ENCODE measurements at regions not wholly inside any gene's neighbourhood (a gene's known extent, or its start where the extent isn't known, plus 50 kb on each side); places are given as distances from the start of the nearest gene placed in this dataset.

DNA sequence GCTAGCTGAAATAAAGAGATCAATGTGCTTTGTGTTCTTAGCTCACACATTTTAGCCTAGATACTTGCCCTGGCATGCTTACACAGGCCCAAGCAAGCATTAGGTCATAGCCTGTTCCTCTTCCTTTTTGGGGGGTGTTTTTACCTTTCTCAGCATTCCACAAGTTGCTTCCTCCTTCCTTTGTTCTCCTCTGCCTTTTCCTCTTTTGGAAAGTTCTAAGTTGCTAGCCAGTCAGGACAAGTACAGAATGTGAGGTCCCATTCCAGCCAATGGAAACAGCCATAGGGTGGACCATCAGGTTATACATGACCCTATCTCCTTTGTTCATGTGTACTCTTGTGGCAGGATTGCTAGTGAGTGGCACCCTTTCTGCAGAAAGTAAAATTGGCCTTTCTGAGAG lies 154.9 kb downstream of the RASSF9 start:
- ChIA-PET POLR2A (no interaction called here), CTCF (no interaction called here)
- DNase-seq (ENCODE audit: low read depth, low spot score): no peak
- Histone ChIP-seq H3K4me3 (ENCODE audit: low read depth, low read length) (no peak overlapping the region), H3K27ac (ENCODE audit: low read depth, low read length) (no peak overlapping the region), H3K9me3 (ENCODE audit: control insufficient read depth, insufficient read depth, low read length) (no peaks in the 10 kb centered on the region), H3K27me3 (ENCODE audit: control insufficient read depth, insufficient read depth, low read length) (no peaks in the 10 kb centered on the region)
- TF ChIP-seq, protein P1, sequence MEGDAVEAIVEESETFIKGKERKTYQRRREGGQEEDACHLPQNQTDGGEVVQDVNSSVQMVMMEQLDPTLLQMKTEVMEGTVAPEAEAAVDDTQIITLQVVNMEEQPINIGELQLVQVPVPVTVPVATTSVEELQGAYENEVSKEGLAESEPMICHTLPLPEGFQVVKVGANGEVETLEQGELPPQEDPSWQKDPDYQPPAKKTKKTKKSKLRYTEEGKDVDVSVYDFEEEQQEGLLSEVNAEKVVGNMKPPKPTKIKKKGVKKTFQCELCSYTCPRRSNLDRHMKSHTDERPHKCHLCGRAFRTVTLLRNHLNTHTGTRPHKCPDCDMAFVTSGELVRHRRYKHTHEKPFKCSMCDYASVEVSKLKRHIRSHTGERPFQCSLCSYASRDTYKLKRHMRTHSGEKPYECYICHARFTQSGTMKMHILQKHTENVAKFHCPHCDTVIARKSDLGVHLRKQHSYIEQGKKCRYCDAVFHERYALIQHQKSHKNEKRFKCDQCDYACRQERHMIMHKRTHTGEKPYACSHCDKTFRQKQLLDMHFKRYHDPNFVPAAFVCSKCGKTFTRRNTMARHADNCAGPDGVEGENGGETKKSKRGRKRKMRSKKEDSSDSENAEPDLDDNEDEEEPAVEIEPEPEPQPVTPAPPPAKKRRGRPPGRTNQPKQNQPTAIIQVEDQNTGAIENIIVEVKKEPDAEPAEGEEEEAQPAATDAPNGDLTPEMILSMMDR (IDR thresholded peaks at IDR 0.05; ENCODE audit: low read depth, low read length): no peak

DNA sequence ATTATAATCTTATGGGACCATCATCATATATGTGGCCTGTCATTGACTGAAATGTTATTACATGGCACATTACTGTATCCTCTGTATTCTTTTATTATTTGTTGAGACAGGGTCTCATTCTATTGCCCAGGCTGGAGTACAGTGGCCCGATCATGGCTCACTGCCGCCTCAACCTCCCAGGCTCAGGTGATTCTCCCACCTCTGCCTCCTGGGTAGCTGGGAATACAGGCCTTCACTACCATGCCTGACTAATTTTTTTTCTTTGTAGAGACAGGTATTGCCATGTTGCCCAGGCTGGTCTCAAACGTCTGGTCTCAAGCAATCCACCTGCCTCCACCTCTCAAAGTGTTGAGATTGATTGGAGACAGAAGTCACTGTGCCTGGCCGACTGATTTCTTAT lies 153.2 kb downstream of the RASSF9 start:
- CTCF ChIA-PET: interaction anchor here (0.7 kb wide), 1 partner anchor 40 kb away, joined by 3 read pairs; no protein-coding TSS in a partner anchor

DNA sequence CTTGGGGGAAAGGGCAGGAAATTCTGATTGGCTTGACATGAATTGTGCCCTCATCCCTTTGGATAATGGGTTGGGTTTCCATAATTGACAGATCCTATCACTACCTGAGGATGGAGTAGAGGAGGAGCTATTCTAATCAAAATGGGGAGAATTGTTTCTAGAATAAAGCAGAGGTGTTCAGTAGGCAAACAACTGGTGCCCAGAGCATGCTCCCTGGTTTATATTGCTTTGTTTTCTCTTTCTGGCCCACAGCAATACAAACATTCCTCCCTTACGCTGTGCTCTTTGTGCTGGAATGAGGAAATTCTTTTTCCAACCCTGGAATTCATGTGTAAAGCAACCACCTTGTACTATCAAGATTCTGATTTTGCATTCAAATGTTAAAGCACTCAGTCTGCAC lies 147.4 kb downstream of the RASSF9 start:
- no peaks in the 10 kb centered on the region for H3K9me3 ChIP-seq (ENCODE audit: control insufficient read depth, insufficient read depth, low read length)
- ChIA-PET CTCF (no interaction called here), POLR2A (no interaction called here)
- no peak for DNase-seq (ENCODE audit: low read depth, low spot score)
- no peak overlapping the region for H3K27ac ChIP-seq (ENCODE audit: low read depth, low read length)
- H3K27me3 ChIP-seq (ENCODE audit: control insufficient read depth, insufficient read depth, low read length): no peaks in the 10 kb centered on the region
- H3K4me3 ChIP-seq (ENCODE audit: low read depth, low read length): no peak overlapping the region
- TF ChIP-seq, protein P1 (IDR thresholded peaks at IDR 0.05; ENCODE audit: low read depth, low read length): no peak

More for the DNA sequence above, 153.2 kb downstream of the RASSF9 start:
- no peak for DNase-seq (ENCODE audit: low read depth, low spot score)
- POLR2A ChIA-PET: no interaction called here
- Histone ChIP-seq H3K27me3 (ENCODE audit: control insufficient read depth, insufficient read depth, low read length) (no peaks in the 10 kb centered on the region), H3K27ac (ENCODE audit: low read depth, low read length) (no peak overlapping the region), H3K4me3 (ENCODE audit: low read depth, low read length) (no peak overlapping the region), H3K9me3 (ENCODE audit: control insufficient read depth, insufficient read depth, low read length) (no peaks in the 10 kb centered on the region)
- TF ChIP-seq, protein P1 (IDR thresholded peaks at IDR 0.05; ENCODE audit: low read depth, low read length): no peak

DNA sequence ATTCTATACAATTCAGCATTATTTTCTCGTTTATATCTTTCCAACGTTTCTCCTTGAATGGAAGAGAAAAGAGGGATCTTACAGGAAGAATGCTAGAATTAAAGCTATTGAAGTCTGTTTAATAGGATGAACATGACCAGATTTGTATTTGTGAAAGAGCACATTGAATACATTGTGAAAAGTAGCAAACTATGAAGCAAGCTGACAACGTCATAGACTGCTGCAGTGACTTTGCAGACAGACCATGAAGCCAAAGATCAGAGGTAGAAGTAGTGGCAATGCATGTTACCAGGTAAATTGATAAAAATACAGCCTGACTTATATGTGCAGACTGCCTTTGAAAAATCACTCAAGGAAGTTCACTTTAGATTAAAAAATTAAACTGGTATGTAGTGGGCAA lies 146.1 kb downstream of the RASSF9 start:
- Histone ChIP-seq H3K27ac (ENCODE audit: low read depth, low read length) (no peak overlapping the region), H3K27me3 (ENCODE audit: control insufficient read depth, insufficient read depth, low read length) (no peaks in the 10 kb centered on the region), H3K4me3 (ENCODE audit: low read depth, low read length) (no peak overlapping the region), H3K9me3 (ENCODE audit: control insufficient read depth, insufficient read depth, low read length) (no peaks in the 10 kb centered on the region)
- no peak for DNase-seq (ENCODE audit: low read depth, low spot score)
- ChIA-PET CTCF (no interaction called here), POLR2A (no interaction called here)
- TF ChIP-seq, protein P1 (IDR thresholded peaks at IDR 0.05; ENCODE audit: low read depth, low read length): no peak

DNA sequence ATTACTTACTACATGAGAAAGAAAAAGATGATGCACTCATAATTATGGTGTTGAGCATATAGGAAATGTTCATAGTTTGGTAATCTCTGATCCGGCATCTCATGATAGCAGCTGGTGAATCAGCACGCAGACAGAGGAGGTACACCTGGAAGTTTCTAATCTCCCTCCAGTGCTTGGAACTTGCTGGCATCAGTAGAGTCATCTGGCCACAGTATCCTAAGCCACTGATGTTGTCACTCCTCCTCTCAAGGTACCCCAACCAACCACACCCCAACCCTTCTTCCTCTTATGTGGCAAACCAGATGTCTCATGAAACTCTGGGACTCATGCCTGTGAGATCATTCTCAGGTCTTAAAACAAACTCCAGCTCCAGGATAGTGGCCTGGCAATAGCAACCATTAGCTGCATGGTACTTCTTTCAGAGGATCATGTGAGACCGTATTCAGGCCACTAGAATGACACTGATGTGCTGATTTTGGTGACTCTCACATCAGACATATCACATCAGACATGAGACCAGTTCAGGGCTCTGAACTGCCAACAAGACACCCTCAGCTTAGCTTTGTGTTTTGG lies 143.0 kb downstream of the RASSF9 start:
- Histone ChIP-seq H3K27me3 (ENCODE audit: control insufficient read depth, insufficient read depth, low read length) (no peaks in the 10 kb centered on the region), H3K4me3 (ENCODE audit: low read depth, low read length) (no peak overlapping the region), H3K27ac (ENCODE audit: low read depth, low read length) (no peak overlapping the region), H3K9me3 (ENCODE audit: control insufficient read depth, insufficient read depth, low read length) (no peaks in the 10 kb centered on the region)
- POLR2A ChIA-PET: no interaction called here
- no peak for DNase-seq (ENCODE audit: low read depth, low spot score)
- CTCF ChIA-PET: no interaction called here
- TF ChIP-seq, protein P1 (IDR thresholded peaks at IDR 0.05; ENCODE audit: low read depth, low read length): no peak

Measured in AG04450 (cell line).